GM13976 (cell line): ENCODE measurements at regions not wholly inside any gene's neighbourhood (a gene's known extent, or its start where the extent isn't known, plus 50 kb on each side); places are given as distances from the start of the nearest gene placed in this dataset.

Experiments
- DNase-seq: peaks from one replicate; pipeline ENCODE4 v3.0.0; 2012; ENCODE audit warnings: low spot score
- in situ Hi-C: fragments of 300-500 bp; cut with MboI; formaldehyde crosslinking; loops from one replicate; pipeline ENCODE4 v1.12.0; 2022; ENCODE audit warnings: low sequenced_read_pairs, mixed read lengths, inconsistent platforms; ENCODE audit not compliant: unreplicated experiment
- TF ChIP-seq, protein P1 (sequence below): IDR thresholded peaks from 2 replicates; pipeline ENCODE4 v1.5.1; 2012; ENCODE audit warnings: borderline replicate concordance, mild to moderate bottlenecking; ENCODE audit not compliant: insufficient read depth; ENCODE audit errors: extremely low read depth, missing control alignments, control extremely low read depth

GRCh38 chr1:208433086-208433485, 188.9 kb upstream of the PLXNA2 start:
- TF ChIP-seq, protein P1, sequence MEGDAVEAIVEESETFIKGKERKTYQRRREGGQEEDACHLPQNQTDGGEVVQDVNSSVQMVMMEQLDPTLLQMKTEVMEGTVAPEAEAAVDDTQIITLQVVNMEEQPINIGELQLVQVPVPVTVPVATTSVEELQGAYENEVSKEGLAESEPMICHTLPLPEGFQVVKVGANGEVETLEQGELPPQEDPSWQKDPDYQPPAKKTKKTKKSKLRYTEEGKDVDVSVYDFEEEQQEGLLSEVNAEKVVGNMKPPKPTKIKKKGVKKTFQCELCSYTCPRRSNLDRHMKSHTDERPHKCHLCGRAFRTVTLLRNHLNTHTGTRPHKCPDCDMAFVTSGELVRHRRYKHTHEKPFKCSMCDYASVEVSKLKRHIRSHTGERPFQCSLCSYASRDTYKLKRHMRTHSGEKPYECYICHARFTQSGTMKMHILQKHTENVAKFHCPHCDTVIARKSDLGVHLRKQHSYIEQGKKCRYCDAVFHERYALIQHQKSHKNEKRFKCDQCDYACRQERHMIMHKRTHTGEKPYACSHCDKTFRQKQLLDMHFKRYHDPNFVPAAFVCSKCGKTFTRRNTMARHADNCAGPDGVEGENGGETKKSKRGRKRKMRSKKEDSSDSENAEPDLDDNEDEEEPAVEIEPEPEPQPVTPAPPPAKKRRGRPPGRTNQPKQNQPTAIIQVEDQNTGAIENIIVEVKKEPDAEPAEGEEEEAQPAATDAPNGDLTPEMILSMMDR, result no peak
- in situ Hi-C loops, result no loop called here
- no peak for DNase-seq

- in situ Hi-C loops, result no loop called here
- TF ChIP-seq, protein P1, result no peak
- DNase-seq, result no peak
Observed at GRCh38 chr1:208433971-208434370, 189.8 kb upstream of the PLXNA2 start.

DNA sequence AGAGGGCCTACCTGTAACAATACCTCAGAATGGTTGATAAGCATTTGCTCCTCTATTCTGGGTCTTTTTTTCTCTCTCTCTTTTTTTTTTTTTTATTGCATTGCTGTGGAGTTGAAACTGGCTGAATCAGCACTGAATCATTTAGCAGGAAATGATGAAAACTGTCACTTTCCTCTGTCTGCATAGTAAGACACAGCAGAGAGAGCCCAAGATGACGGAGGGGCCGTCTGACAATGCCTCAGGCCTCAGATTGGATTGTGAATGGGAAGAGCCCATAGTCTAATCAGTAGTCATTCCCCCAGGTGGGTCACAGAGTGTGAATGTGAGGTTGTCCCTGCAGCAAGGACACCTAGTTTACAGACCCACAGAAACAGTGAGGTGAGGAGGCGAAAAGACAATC, 193.2 kb upstream of the PLXNA2 start:
- TF ChIP-seq, protein P1, result no peak
- in situ Hi-C loops, result no loop called here
- no peak for DNase-seq

- DNase-seq, result no peak
- TF ChIP-seq, protein P1, result no peak
- in situ Hi-C loops, result no loop called here
Observed at GRCh38 chr1:208438112-208438699, 194.0 kb upstream of the PLXNA2 start.

GRCh38 chr1:208445758-208446203, 201.6 kb upstream of the PLXNA2 start:
- DNase-seq, result no peak
- TF ChIP-seq, protein P1, result no peak
- in situ Hi-C loops, result no loop called here

DNA sequence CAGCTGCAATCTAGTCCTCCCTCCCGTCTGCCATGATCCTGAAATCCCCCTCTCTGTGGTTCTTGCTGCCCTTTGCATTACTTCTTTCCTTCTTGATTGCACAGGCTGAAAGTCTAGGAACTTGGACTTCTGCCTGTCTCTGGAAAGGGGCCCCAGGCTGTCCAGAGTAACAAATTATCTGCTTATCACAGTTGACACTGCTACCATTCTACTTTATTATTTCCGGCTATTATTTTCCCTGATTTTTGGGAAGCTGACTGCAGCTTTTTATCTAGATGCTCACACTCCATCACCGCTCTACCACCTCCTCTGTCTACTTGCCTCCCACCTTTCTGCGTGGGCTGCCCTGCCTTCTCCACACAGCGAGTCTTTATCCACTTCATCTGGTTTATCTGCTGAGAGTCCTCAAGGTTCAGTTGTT, 202.1 kb upstream of the PLXNA2 start:
- no peak for DNase-seq
- TF ChIP-seq, protein P1, result no peak
- in situ Hi-C loops, result no loop called here
